Fibroblast of villous mesenchyme (primary cell): ENCODE measurements at regions not wholly inside any gene's neighbourhood (a gene's known extent, or its start where the extent isn't known, plus 50 kb on each side); places are given as distances from the start of the nearest gene placed in this dataset.
"Not testable (repeated sequence)": the region's sequence is repeated elsewhere in the genome, so short reads cannot be mapped to it uniquely, and the experiment has no call there.

ENCODE experiments used
- DNase-seq: peaks from one replicate; pipeline ENCODE4 v3.0.0-alpha.2; 2010; ENCODE audit warnings: low read depth
- H3K4me3 ChIP-seq: 2 replicates; pipeline ENCODE4 v1.5.1; 2011; ENCODE audit warnings: low read depth, mild to moderate bottlenecking, low read length
- TF ChIP-seq, protein P1 (sequence below): IDR thresholded peaks from 2 replicates; pipeline ENCODE4 v1.5.1; 2012; ENCODE audit warnings: low read depth, mild to moderate bottlenecking, low read length; ENCODE audit not compliant: insufficient read depth

DNA sequence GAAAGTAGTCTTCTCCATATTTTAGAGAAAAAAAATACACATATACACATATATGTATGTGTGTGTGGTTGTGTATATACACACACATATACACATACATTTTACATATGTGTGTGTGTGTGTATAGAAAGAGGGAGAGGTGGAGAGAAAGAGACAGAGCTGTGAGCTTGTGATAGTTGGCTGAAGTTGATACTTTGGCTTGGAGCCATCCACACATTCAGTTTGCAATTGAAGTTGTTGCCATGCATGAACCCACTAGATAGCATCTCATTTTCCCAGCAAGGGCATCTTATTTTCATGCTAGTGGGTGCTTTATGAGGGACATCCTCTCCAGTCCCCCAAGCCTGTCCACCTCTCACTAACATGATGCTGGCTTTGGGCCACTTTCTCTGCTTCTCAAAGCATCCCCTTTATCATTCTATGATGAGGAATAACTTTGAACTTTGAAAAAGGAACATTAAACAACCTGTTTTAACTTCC is 228.6 kb downstream of the ZNF621 start:
- no peak for DNase-seq
- TF ChIP-seq, protein P1, sequence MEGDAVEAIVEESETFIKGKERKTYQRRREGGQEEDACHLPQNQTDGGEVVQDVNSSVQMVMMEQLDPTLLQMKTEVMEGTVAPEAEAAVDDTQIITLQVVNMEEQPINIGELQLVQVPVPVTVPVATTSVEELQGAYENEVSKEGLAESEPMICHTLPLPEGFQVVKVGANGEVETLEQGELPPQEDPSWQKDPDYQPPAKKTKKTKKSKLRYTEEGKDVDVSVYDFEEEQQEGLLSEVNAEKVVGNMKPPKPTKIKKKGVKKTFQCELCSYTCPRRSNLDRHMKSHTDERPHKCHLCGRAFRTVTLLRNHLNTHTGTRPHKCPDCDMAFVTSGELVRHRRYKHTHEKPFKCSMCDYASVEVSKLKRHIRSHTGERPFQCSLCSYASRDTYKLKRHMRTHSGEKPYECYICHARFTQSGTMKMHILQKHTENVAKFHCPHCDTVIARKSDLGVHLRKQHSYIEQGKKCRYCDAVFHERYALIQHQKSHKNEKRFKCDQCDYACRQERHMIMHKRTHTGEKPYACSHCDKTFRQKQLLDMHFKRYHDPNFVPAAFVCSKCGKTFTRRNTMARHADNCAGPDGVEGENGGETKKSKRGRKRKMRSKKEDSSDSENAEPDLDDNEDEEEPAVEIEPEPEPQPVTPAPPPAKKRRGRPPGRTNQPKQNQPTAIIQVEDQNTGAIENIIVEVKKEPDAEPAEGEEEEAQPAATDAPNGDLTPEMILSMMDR: no peak
- no peak overlapping the region for H3K4me3 ChIP-seq

DNA sequence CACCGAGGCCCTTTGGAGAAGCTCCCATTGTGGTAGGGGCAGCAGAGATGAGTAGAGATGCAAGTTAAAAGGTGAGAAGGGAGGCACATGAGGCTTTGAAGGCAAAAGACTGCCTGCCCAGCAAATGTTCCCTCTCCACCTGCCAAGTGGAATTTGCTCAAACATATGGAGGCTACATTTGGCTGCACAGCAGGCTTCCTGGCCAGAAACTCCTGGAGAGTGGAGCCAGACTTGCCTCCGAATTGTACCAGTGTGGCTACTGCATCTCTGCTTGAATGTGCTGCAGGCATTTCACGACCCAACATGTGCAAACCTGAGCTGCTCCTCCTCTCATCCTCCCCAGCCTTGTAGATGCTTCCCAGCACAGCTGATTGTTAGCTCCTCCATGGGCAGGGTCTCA is 229.2 kb downstream of the ZNF621 start:
- H3K4me3 ChIP-seq: no peak overlapping the region
- DNase-seq: no peak
- TF ChIP-seq, protein P1: no peak

DNA sequence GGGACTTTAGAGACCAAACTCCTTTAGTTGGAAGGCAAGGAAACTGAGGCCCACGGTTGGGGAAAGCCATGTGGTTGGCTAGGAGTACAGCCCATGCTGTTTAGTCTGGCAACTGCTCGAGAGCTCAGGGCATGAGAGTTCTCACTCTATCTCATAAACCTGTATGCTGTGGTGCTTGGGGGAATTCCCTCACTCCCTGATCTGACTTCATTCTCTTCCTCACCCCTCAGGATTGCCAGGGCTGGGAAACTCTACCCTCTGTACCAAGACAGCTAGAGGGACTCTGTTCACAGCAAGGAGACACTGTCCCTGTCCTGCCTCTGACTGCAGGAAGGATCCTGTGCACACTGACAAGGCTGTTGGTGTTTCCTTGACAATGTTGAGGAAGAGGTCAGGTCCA is 230.2 kb downstream of the ZNF621 start:
- H3K4me3 ChIP-seq: no peak overlapping the region
- TF ChIP-seq, protein P1: no peak
- DNase-seq: no peak

DNA sequence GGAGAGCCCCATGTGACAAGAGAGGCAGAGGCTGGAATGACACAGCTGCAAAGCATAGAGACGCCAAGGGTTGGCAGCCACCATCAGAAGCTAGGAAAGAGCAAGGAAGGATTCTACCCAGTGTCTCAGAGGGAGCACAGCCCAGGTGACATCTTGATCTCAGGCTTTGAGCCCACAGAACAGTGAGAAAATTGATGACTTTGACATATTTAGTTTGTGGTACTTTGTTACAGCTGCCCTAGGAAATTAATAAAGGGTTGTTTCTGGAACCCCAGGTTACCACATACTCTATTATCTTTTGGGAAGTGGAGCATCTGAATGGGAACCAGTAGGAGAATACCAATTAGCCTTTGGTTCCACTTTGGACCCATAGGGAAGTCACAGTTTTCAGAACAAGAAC is 231.7 kb downstream of the ZNF621 start:
- TF ChIP-seq, protein P1: no peak
- no peak for DNase-seq
- H3K4me3 ChIP-seq: no peak overlapping the region

DNA sequence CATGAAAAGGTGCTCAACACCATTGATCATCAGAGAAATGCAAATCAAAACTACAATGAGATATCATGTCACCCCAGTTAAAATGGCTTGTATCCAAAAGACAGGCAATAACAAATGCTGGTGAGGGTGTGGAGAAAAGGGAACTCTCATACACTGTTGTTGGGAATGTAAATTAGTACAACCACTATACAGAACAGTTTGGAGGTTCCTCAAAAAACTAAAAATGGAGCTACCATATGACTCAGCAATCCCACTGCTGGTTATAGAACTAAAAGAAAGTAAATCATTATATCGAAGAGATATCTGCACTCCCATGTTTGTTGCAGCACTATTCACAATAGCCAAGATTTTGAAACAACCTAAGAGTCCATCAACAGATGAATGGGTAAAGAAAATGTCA is 238.0 kb downstream of the ZNF621 start:
- H3K4me3 ChIP-seq, DNase-seq: not testable (repeated sequence)

DNA sequence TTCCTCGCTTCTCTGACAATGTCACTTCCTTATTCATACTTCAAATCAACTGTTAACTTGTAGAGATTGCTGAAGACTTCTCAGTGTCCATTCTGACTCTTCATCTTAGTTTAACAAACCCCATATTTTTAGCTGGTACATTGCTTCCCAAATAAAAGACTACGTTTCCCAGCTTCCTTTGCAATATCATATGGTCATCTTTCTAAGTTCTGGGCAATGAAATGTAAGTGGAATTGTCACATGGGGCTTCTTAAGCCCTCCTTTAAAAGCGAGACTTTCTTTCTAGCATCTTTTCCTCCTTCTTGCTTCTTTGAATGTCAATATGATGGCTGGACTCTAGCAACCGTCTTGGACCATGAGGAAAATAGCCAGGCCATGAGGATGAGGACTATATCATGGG is 239.0 kb downstream of the ZNF621 start:
- TF ChIP-seq, protein P1: no peak
- no peak overlapping the region for H3K4me3 ChIP-seq

DNA sequence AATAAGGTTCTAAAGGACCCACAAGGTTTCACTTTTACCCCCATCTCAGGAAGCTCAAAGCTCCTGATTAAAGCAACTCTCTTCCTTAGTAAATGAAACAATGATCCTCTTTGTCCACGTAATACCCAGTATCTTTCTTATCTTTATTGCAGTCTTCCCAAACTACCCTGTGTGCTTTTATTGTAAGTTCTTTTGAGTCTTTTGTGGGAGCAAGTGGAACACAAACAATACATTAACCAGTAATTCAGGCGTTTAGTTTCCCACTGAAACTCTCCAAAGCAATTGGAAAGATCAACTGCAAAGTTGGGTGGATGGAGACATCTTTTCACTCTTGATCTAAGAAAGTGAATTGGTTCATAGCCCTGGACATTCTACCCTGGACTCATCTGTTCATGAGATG is 240.0 kb downstream of the ZNF621 start:
- no peak overlapping the region for H3K4me3 ChIP-seq
- no peak for DNase-seq
- TF ChIP-seq, protein P1: no peak

More for the DNA sequence above, 239.0 kb downstream of the ZNF621 start:
- DNase-seq: no peak
